HFFc6 (cell line): ENCODE measurements at regions not wholly inside any gene's neighbourhood (a gene's known extent, or its start where the extent isn't known, plus 50 kb on each side); places are given as distances from the start of the nearest gene placed in this dataset.

Source experiments
- DNase-seq: peaks from one replicate; pipeline ENCODE4 v3.0.0-alpha.2; 2018
- H3K27ac Mint-ChIP-seq: 2 replicates; pipeline ENCODE4 v1.8.0; 2020; ENCODE audit warnings: mild to moderate bottlenecking, mixed read lengths
- H3K27me3 Mint-ChIP-seq: 2 replicates; pipeline ENCODE4 v1.8.0; 2021; ENCODE audit warnings: mild to moderate bottlenecking, moderate library complexity, mixed read lengths; ENCODE audit not compliant: insufficient read depth
- H3K36me3 Mint-ChIP-seq: 2 replicates; pipeline ENCODE4 v1.8.0; 2021; ENCODE audit warnings: low read depth, mixed read lengths
- H3K4me1 Mint-ChIP-seq: 2 replicates; pipeline ENCODE4 v1.8.0; 2020; ENCODE audit warnings: low read depth, mixed read lengths
- H3K4me3 Mint-ChIP-seq: 2 replicates; pipeline ENCODE4 v1.8.0; 2020; ENCODE audit warnings: mild to moderate bottlenecking, moderate library complexity, mixed read lengths
- H3K9me3 Mint-ChIP-seq: 2 replicates; pipeline ENCODE4 v1.8.0; 2020; ENCODE audit warnings: mild to moderate bottlenecking, mixed read lengths
- CTCF ChIP-seq: fragments of 200-600 bp; sonication (generic); IDR thresholded peaks from 2 replicates; pipeline ENCODE4 v1.5.0; 2021; ENCODE audit warnings: antibody characterized with exemption, mild to moderate bottlenecking

- no peak for TF ChIP-seq CTCF
- Mint-ChIP-seq H3K27ac (no peak overlapping the region), H3K27me3 (no peaks in the 10 kb centered on the region), H3K36me3 (no peaks in the 10 kb centered on the region), H3K4me3 (no peak overlapping the region), H3K4me1 (no peaks in the 10 kb centered on the region), H3K9me3 (peaks cover 20% of the 10 kb centered on the region; the same call in 1 of the 2 replicates)
- DNase-seq, result no peak
These were observed 225.3 kb upstream of the POT1 start for GRCh38 chr7:125154930-125155329.

- H3K9me3 Mint-ChIP-seq, result peaks cover 11% of the 10 kb centered on the region; the same call in 1 of the 2 replicates
- no peaks in the 10 kb centered on the region for H3K27me3 Mint-ChIP-seq
- H3K36me3 Mint-ChIP-seq, result no peaks in the 10 kb centered on the region
- DNase-seq, result no peak
- no peak overlapping the region for H3K27ac Mint-ChIP-seq
- no peaks in the 10 kb centered on the region for H3K4me1 Mint-ChIP-seq
- no peak for TF ChIP-seq CTCF
- H3K4me3 Mint-ChIP-seq, result no peak overlapping the region
These were observed 219.5 kb upstream of the POT1 start for GRCh38 chr7:125149151-125149550.

DNA sequence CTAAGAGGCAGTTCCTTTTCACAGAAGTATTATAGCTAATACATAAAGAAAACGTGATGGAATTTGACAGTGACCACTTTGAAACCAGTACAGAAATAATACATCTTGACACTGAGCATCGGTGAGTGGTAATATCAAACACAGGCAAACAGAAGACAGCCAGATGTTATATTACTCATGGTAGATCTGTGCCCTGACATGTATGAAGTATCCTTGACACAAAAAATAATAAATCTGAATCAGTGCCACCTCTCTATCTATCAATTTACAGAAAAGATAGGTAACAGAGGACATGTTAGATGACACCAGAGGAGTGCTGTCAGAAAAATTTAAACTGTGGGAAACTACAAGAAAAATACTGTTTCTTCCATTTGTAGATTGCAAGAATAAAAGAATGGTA lies 217.4 kb upstream of the POT1 start:
- no peak for DNase-seq
- H3K27ac Mint-ChIP-seq, result no peak overlapping the region
- H3K27me3 Mint-ChIP-seq, result no peaks in the 10 kb centered on the region
- H3K4me1 Mint-ChIP-seq, result no peaks in the 10 kb centered on the region
- H3K36me3 Mint-ChIP-seq, result no peaks in the 10 kb centered on the region
- H3K4me3 Mint-ChIP-seq, result no peak overlapping the region
- TF ChIP-seq CTCF, result no peak
- H3K9me3 Mint-ChIP-seq, result peaks cover 11% of the 10 kb centered on the region

DNA sequence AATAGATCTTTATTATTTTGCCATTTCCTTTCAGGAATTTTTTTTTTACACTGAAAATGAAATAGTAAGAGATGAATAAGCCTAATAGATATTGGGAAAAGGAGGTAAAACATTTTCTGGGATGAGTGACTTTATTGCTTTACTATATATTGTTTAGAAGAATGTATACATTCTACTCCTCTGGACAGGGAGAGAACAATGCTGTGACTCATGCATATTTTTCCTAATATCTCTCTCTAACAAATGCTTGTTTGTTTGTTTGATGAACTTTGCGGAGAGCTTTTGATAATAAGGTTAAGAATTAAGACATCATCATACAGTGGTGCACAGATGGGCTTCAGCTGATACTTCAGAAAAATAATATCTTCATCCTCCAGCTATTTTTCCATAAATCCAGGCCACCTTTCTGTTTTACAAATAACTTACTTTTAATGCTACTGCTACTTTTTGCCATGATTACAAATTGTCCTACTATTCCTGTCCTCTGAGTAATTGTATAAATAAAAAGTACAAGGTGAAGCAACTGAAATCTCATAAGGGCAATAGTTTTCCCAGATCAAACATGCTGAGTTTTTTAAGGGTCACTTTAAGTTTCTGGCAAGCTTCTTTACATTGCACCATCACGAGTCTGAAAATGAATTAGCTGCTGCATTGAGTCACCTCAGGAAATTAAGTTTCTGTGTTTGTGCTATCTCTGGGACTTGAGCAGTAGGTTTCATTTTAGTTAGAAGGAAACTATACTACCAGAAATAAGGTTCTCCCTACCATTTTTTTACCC lies 207.3 kb upstream of the POT1 start:
- Mint-ChIP-seq H3K9me3 (peaks cover 13% of the 10 kb centered on the region), H3K27ac (no peak overlapping the region), H3K27me3 (no peaks in the 10 kb centered on the region), H3K4me1 (no peaks in the 10 kb centered on the region), H3K4me3 (no peak overlapping the region), H3K36me3 (no peaks in the 10 kb centered on the region)
- no peak for DNase-seq
- no peak for TF ChIP-seq CTCF

DNA sequence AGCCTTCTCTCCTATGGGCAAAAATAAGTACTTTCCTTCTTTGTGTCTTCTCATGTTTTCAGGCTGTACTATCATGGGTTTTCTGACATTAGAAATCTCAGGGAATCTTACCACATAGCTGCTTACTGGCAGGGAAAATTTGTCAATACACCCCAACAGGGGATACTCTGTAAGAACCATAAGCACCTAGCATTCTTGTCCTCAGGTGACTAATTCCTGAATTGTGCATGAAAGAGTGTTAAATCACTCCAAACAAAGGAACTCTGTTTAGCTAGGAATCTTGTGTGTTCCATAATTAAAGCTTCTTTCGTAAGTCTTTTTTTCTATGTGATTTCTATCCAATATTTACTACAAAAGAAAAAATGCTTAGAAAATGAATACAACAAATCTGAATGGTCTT lies 206.7 kb upstream of the POT1 start:
- Mint-ChIP-seq H3K9me3 (peaks cover 13% of the 10 kb centered on the region), H3K36me3 (no peaks in the 10 kb centered on the region), H3K4me1 (no peaks in the 10 kb centered on the region), H3K4me3 (no peak overlapping the region), H3K27me3 (no peaks in the 10 kb centered on the region), H3K27ac (no peak overlapping the region)
- DNase-seq, result no peak
- TF ChIP-seq CTCF, result no peak
